PFSK-1 (cell line): ENCODE measurements at regions not wholly inside any gene's neighbourhood (a gene's known extent, or its start where the extent isn't known, plus 50 kb on each side); places are given as distances from the start of the nearest gene placed in this dataset.

ENCODE experiments used
- FOXP2 ChIP-seq: optimal IDR thresholded peaks from 2 replicates; pipeline ENCODE3; 2011; ENCODE audit warnings: borderline replicate concordance, control low read depth, inconsistent platforms; ENCODE audit not compliant: insufficient read depth; ENCODE audit errors: extremely low read length, extremely low read depth
- POLR2AphosphoS5 ChIP-seq: IDR thresholded peaks from 2 replicates; pipeline ENCODE4 v1.6.1; 2012; ENCODE audit warnings: low read depth, mild to moderate bottlenecking, control low read depth, low read length, moderate library complexity
- REST ChIP-seq, 2 experiments: IDR thresholded peaks; 2 replicates each; pipeline versions ENCODE4 v1.6.1 to v1.8.0; 2011 to 2012; ENCODE audit warnings: low read depth in 2 of 2, low read length in 2 of 2, control low read depth in 1 of 2, inconsistent platforms in 1 of 2, mild to moderate bottlenecking in 1 of 2, moderate library complexity in 1 of 2; ENCODE audit not compliant: insufficient read depth in 1 of 2
- SIN3A ChIP-seq: IDR thresholded peaks from 2 replicates; pipeline ENCODE4 v1.6.1; 2012; ENCODE audit warnings: mild to moderate bottlenecking, low read length, moderate library complexity, borderline replicate concordance; ENCODE audit not compliant: insufficient read depth
- TAF1 ChIP-seq: IDR thresholded peaks from 2 replicates; pipeline ENCODE4 v1.6.1; 2012; ENCODE audit warnings: low read length, control low read depth, borderline replicate concordance; ENCODE audit not compliant: insufficient read depth

GRCh38 chr2:83943265-83943664, 515.8 kb downstream of the SUCLG1 start:
- TF ChIP-seq SIN3A (no peak), REST (IDR thresholded peaks at IDR 0.05; ENCODE audit: insufficient read depth in 1 of 2, low read depth in 2 of 2, low read length in 2 of 2) (no peak), POLR2AphosphoS5 (no peak), TAF1 (no peak), FOXP2 (no peak)
